ENCODE measurements at regions not wholly inside any gene's neighbourhood (a gene's known extent, or its start where the extent isn't known, plus 50 kb on each side); places are given as distances from the start of the nearest gene placed in this dataset.

GRCh38 chr6:81612136-81612535 is 140.3 kb downstream of the TENT5A start:
- TF ChIP-seq POLR2A (IDR thresholded peaks at IDR 0.05): no peak
- no peak for TF ChIP-seq CTCF (IDR thresholded peaks at IDR 0.05)

All from prostate gland (tissue), 2 donors.